ENCODE measurements at regions not wholly inside any gene's neighbourhood (a gene's known extent, or its start where the extent isn't known, plus 50 kb on each side); places are given as distances from the start of the nearest gene placed in this dataset.

- no peak for DNase-seq
Measured at GRCh38 chr3:39751286-39751685, 58.1 kb upstream of the MYRIP start.

GRCh38 chr3:39752019-39752637, 57.3 kb upstream of the MYRIP start:
- DNase-seq: no peak

GRCh38 chr3:39752751-39753150, 56.7 kb upstream of the MYRIP start:
- no peak for DNase-seq

DNA sequence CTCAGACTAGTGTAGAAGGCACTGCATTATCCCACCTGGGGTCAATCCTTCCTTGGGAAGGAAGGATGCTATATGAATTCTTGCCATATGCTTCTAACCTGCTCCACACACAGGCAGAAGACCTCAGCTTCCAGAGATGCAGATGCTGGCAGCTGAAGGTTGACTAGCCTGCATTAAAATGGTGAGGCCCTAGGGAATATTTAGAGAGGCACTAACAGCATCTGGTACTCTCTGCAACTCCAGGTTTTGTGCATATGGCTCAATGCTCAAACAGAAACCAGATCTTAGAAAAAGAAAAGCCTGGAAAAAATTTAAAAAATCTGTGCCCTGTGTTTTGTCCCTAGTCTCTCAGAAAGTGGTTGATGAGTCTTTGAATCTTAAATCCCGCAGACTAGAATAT, 56.0 kb upstream of the MYRIP start:
- DNase-seq: peak; percentile 25

DNA sequence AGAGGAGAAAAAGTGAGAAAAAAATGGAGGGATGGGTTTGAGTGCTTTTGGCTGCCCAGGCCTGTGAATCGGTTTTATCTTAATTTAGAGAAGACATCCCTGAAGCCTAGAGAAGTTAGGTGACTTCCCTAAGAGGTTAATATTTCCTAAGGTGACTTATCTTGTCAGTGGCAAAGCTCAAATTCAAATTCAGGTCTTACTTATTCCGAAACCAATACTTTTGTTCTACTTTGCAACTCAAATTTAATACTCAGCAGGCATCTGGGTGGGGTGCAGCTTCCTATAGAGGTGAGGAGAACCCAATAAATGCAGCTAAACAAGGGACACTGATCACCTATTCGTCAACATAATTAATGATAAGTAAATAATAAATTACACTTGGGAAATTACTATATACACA, 54.9 kb upstream of the MYRIP start:
- DNase-seq: no peak

DNA sequence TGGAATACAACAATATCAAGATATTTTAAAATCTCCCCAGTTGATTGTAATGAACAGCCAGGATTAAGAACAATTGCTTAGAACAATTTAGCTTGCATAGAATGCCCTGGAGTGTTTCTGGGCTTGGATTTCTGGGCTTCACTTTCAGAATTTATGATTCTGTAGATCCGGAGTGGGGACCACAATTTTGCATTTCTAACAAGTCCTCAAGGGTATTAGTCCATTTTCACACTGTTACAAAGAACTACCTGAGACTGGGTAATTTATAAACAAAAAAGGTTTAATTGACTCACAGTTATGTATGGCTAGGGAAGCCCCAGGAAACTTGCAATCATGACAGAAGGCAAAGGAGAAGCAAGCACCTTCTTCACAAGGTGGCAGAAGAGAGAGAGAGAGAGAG, 54.3 kb upstream of the MYRIP start:
- DNase-seq: no peak

DNA sequence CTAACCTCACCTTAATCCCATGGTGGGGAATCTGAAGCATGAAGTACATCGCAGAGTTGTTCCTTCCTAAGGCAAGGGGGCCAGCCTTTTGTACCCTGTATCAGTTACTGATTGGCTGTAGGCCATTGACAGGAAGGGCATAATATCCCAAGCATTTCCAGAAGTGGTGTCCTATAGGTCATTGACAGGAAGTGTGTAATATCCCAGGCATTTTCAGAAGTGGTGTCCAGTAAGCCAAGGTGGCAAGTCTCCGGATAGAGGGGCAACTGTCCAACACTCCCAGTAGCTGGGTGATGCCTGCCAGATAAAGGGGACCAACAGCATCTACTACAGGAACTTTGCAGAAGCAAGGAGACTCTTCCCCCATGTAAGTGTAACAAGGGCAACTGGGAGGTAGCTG, 52.1 kb upstream of the MYRIP start:
- DNase-seq: no peak

Measured in retina (tissue), 1 donor.